Cardiac fibroblast (primary cell): ENCODE measurements at regions not wholly inside any gene's neighbourhood (a gene's known extent, or its start where the extent isn't known, plus 50 kb on each side); places are given as distances from the start of the nearest gene placed in this dataset.

Experiments
- DNase-seq, 2 donors: peaks; one replicate each; pipeline versions ENCODE4 v3.0.0 to v3.0.0-alpha.2; 2010; ENCODE audit warnings: low read depth in 2 of 2
- H3K4me3 ChIP-seq, 2 donors: replicated peaks in 1 of 2; 1 replicate in 1 of 2; 2 replicates in 1 of 2; pipeline ENCODE4 v1.5.1; 2011; ENCODE audit warnings: low read depth in 2 of 2, low read length in 2 of 2, mild to moderate bottlenecking in 2 of 2, moderate library complexity in 1 of 2
- TF ChIP-seq, protein P1 (sequence below): IDR thresholded peaks from one replicate; pipeline ENCODE4 v1.5.1; 2011; ENCODE audit warnings: low read depth, mild to moderate bottlenecking, low read length, inconsistent platforms

- H3K4me3 ChIP-seq, result no peak overlapping the region
- TF ChIP-seq, protein P1, sequence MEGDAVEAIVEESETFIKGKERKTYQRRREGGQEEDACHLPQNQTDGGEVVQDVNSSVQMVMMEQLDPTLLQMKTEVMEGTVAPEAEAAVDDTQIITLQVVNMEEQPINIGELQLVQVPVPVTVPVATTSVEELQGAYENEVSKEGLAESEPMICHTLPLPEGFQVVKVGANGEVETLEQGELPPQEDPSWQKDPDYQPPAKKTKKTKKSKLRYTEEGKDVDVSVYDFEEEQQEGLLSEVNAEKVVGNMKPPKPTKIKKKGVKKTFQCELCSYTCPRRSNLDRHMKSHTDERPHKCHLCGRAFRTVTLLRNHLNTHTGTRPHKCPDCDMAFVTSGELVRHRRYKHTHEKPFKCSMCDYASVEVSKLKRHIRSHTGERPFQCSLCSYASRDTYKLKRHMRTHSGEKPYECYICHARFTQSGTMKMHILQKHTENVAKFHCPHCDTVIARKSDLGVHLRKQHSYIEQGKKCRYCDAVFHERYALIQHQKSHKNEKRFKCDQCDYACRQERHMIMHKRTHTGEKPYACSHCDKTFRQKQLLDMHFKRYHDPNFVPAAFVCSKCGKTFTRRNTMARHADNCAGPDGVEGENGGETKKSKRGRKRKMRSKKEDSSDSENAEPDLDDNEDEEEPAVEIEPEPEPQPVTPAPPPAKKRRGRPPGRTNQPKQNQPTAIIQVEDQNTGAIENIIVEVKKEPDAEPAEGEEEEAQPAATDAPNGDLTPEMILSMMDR, result no peak
- no peak for DNase-seq
Measured at GRCh38 chr5:29240379-29240778, 1953.1 kb upstream of the CDH6 start.

DNA sequence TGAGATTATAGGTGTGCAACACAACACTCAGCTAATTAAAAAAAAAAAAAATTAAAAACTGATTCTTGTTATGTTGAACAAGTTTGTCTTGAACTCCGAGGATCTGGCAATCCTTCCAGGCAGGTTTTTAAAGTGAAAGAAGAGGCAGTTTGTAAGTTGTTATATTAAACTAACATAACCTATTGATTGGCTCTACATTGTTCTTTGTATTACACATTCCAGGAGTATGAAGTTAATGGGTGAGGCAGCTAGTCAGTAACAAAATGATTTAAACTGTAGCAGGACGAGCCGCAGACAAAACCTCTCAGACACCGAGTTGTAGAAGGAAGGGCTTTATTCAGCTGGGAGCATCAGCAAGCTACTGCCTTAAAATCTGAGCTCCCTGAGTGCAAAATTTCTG is 1953.9 kb upstream of the CDH6 start:
- TF ChIP-seq, protein P1, result no peak
- DNase-seq, result no peak
- H3K4me3 ChIP-seq, result no peak overlapping the region

DNA sequence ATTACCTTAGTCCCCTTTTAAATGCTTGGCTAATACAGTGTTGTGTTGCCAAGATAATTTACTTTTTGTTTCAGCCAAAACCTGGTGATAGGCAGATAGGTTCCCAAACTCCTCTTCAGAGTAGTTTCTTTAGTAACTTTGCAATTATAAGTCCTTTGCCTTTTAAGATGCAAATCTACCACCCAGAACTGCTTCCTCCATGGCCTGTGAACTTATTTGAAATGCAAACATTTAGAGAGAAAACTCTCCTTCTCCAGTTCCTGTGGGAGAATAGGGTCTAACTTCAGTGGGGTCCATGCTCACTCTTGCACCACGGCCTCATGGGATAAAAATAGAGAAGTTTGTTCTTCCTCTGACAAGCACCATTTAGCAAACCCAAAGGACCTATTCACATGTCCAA is 1955.4 kb upstream of the CDH6 start:
- TF ChIP-seq, protein P1, result no peak
- DNase-seq, result no peak
- no peak overlapping the region for H3K4me3 ChIP-seq

GRCh38 chr5:29231154-29231553 is 1962.3 kb upstream of the CDH6 start:
- TF ChIP-seq, protein P1, result no peak
- no peak for DNase-seq
- no peak overlapping the region for H3K4me3 ChIP-seq

DNA sequence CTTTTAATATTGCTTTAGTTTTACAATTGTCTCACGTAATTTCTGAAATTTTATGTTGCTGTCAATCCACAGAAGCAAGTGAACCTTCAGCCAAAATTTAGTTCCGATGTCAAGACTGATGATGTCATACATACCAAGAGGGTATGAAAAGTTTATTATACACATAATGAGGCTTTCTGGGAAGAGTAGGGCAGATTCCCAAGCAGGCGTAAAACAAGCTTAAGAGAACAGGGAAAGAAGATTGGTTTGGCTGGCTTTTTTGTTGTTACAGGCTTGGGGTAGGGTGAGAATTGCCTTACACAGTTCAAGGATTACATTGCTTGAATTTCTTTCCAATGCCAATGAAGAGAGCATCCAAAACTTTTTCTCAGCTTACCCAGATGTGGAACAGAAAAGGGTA is 1962.9 kb upstream of the CDH6 start:
- DNase-seq, result no peak

GRCh38 chr5:29229461-29229860 is 1964.0 kb upstream of the CDH6 start:
- H3K4me3 ChIP-seq, result no peak overlapping the region
- TF ChIP-seq, protein P1, result no peak
- DNase-seq, result no peak

More for the DNA sequence above, 1962.9 kb upstream of the CDH6 start:
- H3K4me3 ChIP-seq, result no peak overlapping the region
- TF ChIP-seq, protein P1, result no peak

- DNase-seq, result no peak
- TF ChIP-seq, protein P1, result no peak
- no peak overlapping the region for H3K4me3 ChIP-seq
Measured at GRCh38 chr5:29218138-29218537, 1975.3 kb upstream of the CDH6 start.
